ENCODE measurements at regions not wholly inside any gene's neighbourhood (a gene's known extent, or its start where the extent isn't known, plus 50 kb on each side); places are given as distances from the start of the nearest gene placed in this dataset.

DNA sequence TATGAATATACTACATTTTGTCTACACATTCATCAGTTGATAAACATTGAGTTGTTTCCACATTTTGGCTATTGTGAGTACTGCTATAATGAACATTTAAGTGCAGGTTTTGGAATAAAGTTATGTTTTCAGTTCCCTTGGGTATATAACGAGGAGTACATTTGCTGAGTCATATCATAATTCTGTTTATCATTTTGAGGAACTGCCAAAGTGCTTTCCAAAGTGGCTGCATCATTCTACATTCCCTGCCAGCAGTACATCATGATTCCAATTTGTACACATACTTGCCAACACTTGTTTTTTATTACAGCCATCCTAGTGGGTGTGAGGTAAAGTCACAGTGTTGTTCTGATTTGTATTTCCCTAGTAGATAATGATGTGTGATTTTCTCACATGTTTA lies 1458.6 kb upstream of the TENM4 start (continued):
- TF ChIP-seq USF1 (IDR thresholded peaks at IDR 0.05; ENCODE audit: borderline replicate concordance, extremely low read length, insufficient read depth, low read depth, low read length) = no peak
- no peak for TF ChIP-seq RCOR1 (conservative IDR thresholded peaks at IDR 0.05; ENCODE audit: low read depth, low read length)
- no peak for TF ChIP-seq RELB (IDR thresholded peaks at IDR 0.05; ENCODE audit: low read depth)
- TF ChIP-seq, protein P1, sequence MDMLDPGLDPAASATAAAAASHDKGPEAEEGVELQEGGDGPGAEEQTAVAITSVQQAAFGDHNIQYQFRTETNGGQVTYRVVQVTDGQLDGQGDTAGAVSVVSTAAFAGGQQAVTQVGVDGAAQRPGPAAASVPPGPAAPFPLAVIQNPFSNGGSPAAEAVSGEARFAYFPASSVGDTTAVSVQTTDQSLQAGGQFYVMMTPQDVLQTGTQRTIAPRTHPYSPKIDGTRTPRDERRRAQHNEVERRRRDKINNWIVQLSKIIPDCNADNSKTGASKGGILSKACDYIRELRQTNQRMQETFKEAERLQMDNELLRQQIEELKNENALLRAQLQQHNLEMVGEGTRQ (IDR thresholded peaks at IDR 0.05; ENCODE audit: borderline replicate concordance, low read depth, low read length) = no peak
- TF ChIP-seq MEF2B (IDR thresholded peaks at IDR 0.05; ENCODE audit: partially characterized antibody, poor library complexity, severe bottlenecking) = peak; percentile 75
- no peak for TF ChIP-seq RB1 (IDR thresholded peaks at IDR 0.05; ENCODE audit: borderline replicate concordance)
- TF ChIP-seq ZNF592 (IDR thresholded peaks at IDR 0.05) = no peak
- TF ChIP-seq ZZZ3 (IDR thresholded peaks at IDR 0.05; ENCODE audit: control insufficient read depth, insufficient read length, low read depth) = no peak
